ENCODE measurements at regions not wholly inside any gene's neighbourhood (a gene's known extent, or its start where the extent isn't known, plus 50 kb on each side); places are given as distances from the start of the nearest gene placed in this dataset.

GRCh38 chr9:81815781-81816180 lies 112.4 kb upstream of the SPATA31D4 start:
- BruUV-seq (replicated peaks) = no TSS peak
- no peak for TF ChIP-seq CTCF (conservative IDR thresholded peaks at IDR 0.05; ENCODE audit: low read depth, low read length)
- no peak for TF ChIP-seq EZH2 (IDR thresholded peaks at IDR 0.05; ENCODE audit: borderline replicate concordance, low read depth, low read length, poor library complexity, severe bottlenecking)
- Histone ChIP-seq H3K4me1 (ENCODE audit: insufficient read depth, low read length, poor library complexity, severe bottlenecking) (no peaks in the 10 kb centered on the region), H3K9me3 (ENCODE audit: low read depth, low read length, poor library complexity, severe bottlenecking) (no peaks in the 10 kb centered on the region), H3K36me3 (ENCODE audit: insufficient read depth, low read length, poor library complexity, severe bottlenecking) (no peaks in the 10 kb centered on the region), H3K4me3 (ENCODE audit: low read depth, low read length, poor library complexity, severe bottlenecking) (no peak overlapping the region), H3K27me3 (replicated peaks; ENCODE audit: insufficient read depth, low read depth, low read length, poor library complexity) (no peaks in the 10 kb centered on the region), H3K27ac (ENCODE audit: low read depth, low read length, poor library complexity, severe bottlenecking) (no peak overlapping the region)
- ChIA-PET CTCF (no interaction called here), POLR2A (ENCODE audit: low non-redundant PET) (no interaction called here)
- DNase-seq (ENCODE audit: low spot score) = no peak
- intact Hi-C loops (cut with micrococcal nuclease; ENCODE audit: unreplicated experiment) = no loop called here

- no TSS peak for BruUV-seq (replicated peaks)
- ChIA-PET CTCF (no interaction called here), POLR2A (ENCODE audit: low non-redundant PET) (no interaction called here)
- no peaks in the 10 kb centered on the region for H3K4me1 ChIP-seq (ENCODE audit: insufficient read depth, low read length, poor library complexity, severe bottlenecking)
- intact Hi-C loops (cut with micrococcal nuclease; ENCODE audit: unreplicated experiment) = no loop called here
- TF ChIP-seq EZH2 (IDR thresholded peaks at IDR 0.05; ENCODE audit: borderline replicate concordance, low read depth, low read length, poor library complexity, severe bottlenecking) = no peak
- TF ChIP-seq CTCF (conservative IDR thresholded peaks at IDR 0.05; ENCODE audit: low read depth, low read length) = no peak
- no peak overlapping the region for H3K4me3 ChIP-seq (ENCODE audit: low read depth, low read length, poor library complexity, severe bottlenecking)
- H3K27ac ChIP-seq (ENCODE audit: low read depth, low read length, poor library complexity, severe bottlenecking) = no peak overlapping the region
- no peaks in the 10 kb centered on the region for H3K9me3 ChIP-seq (ENCODE audit: low read depth, low read length, poor library complexity, severe bottlenecking)
- H3K27me3 ChIP-seq (replicated peaks; ENCODE audit: insufficient read depth, low read depth, low read length, poor library complexity) = no peaks in the 10 kb centered on the region
- no peak for DNase-seq (ENCODE audit: low spot score)
- H3K36me3 ChIP-seq (ENCODE audit: insufficient read depth, low read length, poor library complexity, severe bottlenecking) = no peaks in the 10 kb centered on the region
These were observed 109.1 kb upstream of the SPATA31D4 start for GRCh38 chr9:81819155-81819554.

- TF ChIP-seq CTCF (conservative IDR thresholded peaks at IDR 0.05; ENCODE audit: low read depth, low read length) = no peak
- no peak for TF ChIP-seq EZH2 (IDR thresholded peaks at IDR 0.05; ENCODE audit: borderline replicate concordance, low read depth, low read length, poor library complexity, severe bottlenecking)
- ChIA-PET POLR2A (ENCODE audit: low non-redundant PET) (no interaction called here), CTCF (no interaction called here)
- no TSS peak for BruUV-seq (replicated peaks)
- Histone ChIP-seq H3K4me1 (ENCODE audit: insufficient read depth, low read length, poor library complexity, severe bottlenecking) (no peaks in the 10 kb centered on the region), H3K4me3 (ENCODE audit: low read depth, low read length, poor library complexity, severe bottlenecking) (no peak overlapping the region), H3K27ac (ENCODE audit: low read depth, low read length, poor library complexity, severe bottlenecking) (no peak overlapping the region), H3K36me3 (ENCODE audit: insufficient read depth, low read length, poor library complexity, severe bottlenecking) (no peaks in the 10 kb centered on the region), H3K27me3 (replicated peaks; ENCODE audit: insufficient read depth, low read depth, low read length, poor library complexity) (no peaks in the 10 kb centered on the region), H3K9me3 (ENCODE audit: low read depth, low read length, poor library complexity, severe bottlenecking) (no peaks in the 10 kb centered on the region)
- DNase-seq (ENCODE audit: low spot score) = no peak
- intact Hi-C loops (cut with micrococcal nuclease; ENCODE audit: unreplicated experiment) = no loop called here
These were observed 108.2 kb upstream of the SPATA31D4 start for GRCh38 chr9:81819859-81820546.
